Activated naive CD8-positive, alpha-beta T cell treated with anti-CD3 and anti-CD28 coated beads, Interleukin-2, amount 10 ng/mL, durations not matched to agents 7 days and 5 days (primary cell): ENCODE measurements at regions not wholly inside any gene's neighbourhood (a gene's known extent, or its start where the extent isn't known, plus 50 kb on each side); places are given as distances from the start of the nearest gene placed in this dataset.
"Not testable (repeated sequence)": the region's sequence is repeated elsewhere in the genome, so short reads cannot be mapped to it uniquely, and the experiment has no call there.

Source experiments
- ATAC-seq: fragments of 150-1000 bp; cut with Tn5 transposase; one replicate; pipeline ENCODE4 v1.10.0; 2021; ENCODE audit warnings: low read depth, moderate library complexity
- POLR2A ChIA-PET: fragments of 350-600 bp; sonication (Branson Sonifier 250); formaldehyde crosslinking; loops from one replicate; lab custom pipeline; 2021; ENCODE audit warnings: antibody characterized with exemption; lab: Charles Lee
- DNase-seq: peaks from one replicate; pipeline ENCODE4 v3.0.0; 2021
- H3K27ac Mint-ChIP-seq: one replicate; pipeline ENCODE4 v1.8.0; 2022; ENCODE audit warnings: mild to moderate bottlenecking, mixed read lengths
- H3K27me3 Mint-ChIP-seq: one replicate; pipeline ENCODE4 v1.8.0; 2022; ENCODE audit warnings: mild to moderate bottlenecking, moderate library complexity, mixed read lengths
- H3K36me3 Mint-ChIP-seq: one replicate; pipeline ENCODE4 v1.8.0; 2021; ENCODE audit warnings: mild to moderate bottlenecking, mixed read lengths
- H3K4me1 Mint-ChIP-seq: one replicate; pipeline ENCODE4 v1.8.0; 2021; ENCODE audit warnings: mixed read lengths
- H3K4me3 Mint-ChIP-seq: one replicate; pipeline ENCODE4 v1.8.0; 2022; ENCODE audit warnings: mild to moderate bottlenecking, moderate library complexity, mixed read lengths
- H3K9me3 Mint-ChIP-seq: one replicate; pipeline ENCODE4 v1.8.0; 2021; ENCODE audit warnings: mixed read lengths

DNA sequence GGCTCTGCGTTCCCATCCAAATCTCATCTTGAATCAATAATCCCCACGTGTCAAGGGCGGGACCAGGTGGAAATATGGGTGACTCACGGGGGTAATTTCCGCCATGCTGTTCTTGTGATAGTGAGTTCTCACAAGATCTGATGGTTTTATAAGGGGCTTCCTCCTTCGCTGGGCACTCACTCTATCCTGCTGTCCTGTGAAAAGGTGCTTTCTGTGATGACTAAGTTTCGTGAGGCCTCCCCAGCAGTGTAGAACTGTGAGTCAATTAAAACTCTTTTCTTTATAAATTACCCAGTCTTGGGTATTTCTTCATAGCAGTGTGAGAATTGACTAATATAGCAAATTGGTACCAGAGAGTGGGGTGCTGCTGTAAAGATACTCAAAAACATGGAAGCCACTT is 142.4 kb upstream of the TFPI start:
- H3K36me3 Mint-ChIP-seq, ATAC-seq, DNase-seq, H3K9me3 Mint-ChIP-seq, POLR2A ChIA-PET, H3K4me1 Mint-ChIP-seq, H3K27ac Mint-ChIP-seq, H3K27me3 Mint-ChIP-seq, H3K4me3 Mint-ChIP-seq: not testable (repeated sequence)

GRCh38 chr2:187698374-187699110 is 144.3 kb upstream of the TFPI start:
- POLR2A ChIA-PET: no interaction called here
- DNase-seq (no peak), ATAC-seq (no peak)
- Mint-ChIP-seq H3K4me1 (no peaks in the 10 kb centered on the region), H3K36me3 (no peaks in the 10 kb centered on the region), H3K4me3 (no peak overlapping the region), H3K9me3 (no peaks in the 10 kb centered on the region), H3K27ac (no peak overlapping the region), H3K27me3 (peaks cover 1% of the 10 kb centered on the region)

DNA sequence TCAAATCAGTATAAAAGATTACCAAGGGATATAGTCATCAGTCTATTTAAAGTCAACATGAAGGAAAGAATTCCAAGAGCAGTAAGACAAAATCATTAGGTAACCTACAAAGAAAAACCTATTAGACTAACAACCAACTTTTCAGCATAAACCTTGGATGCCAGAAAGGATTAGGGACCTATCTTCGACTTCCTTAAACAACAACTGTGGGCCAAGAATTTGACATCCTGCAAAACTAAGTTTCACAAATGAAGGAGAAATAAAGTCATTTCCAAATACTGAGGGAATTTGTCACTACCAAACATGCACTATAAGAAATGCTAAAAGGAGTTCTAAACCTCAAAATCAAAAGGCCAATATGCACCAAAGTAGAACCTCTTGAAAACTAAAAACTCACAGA is 147.9 kb upstream of the TFPI start:
- H3K36me3 Mint-ChIP-seq: no peaks in the 10 kb centered on the region
- no peak overlapping the region for H3K27ac Mint-ChIP-seq
- no peaks in the 10 kb centered on the region for H3K9me3 Mint-ChIP-seq
- ATAC-seq (no peak), DNase-seq (no peak)
- POLR2A ChIA-PET: no interaction called here
- peaks cover 1% of the 10 kb centered on the region for H3K27me3 Mint-ChIP-seq
- no peaks in the 10 kb centered on the region for H3K4me1 Mint-ChIP-seq
- H3K4me3 Mint-ChIP-seq: no peak overlapping the region

- no peak overlapping the region for H3K27ac Mint-ChIP-seq
- POLR2A ChIA-PET: no interaction called here
- ATAC-seq (no peak), DNase-seq (no peak)
- H3K9me3 Mint-ChIP-seq: no peaks in the 10 kb centered on the region
- no peaks in the 10 kb centered on the region for H3K4me1 Mint-ChIP-seq
- peaks cover 1% of the 10 kb centered on the region for H3K27me3 Mint-ChIP-seq
- no peaks in the 10 kb centered on the region for H3K36me3 Mint-ChIP-seq
- H3K4me3 Mint-ChIP-seq: no peak overlapping the region
These were observed 154.0 kb upstream of the TFPI start for GRCh38 chr2:187708272-187708671.

- no peak for DNase-seq
- no peaks in the 10 kb centered on the region for H3K9me3 Mint-ChIP-seq
These were observed 154.8 kb upstream of the TFPI start for GRCh38 chr2:187709065-187709464.

GRCh38 chr2:187710791-187711521 is 156.7 kb upstream of the TFPI start:
- Mint-ChIP-seq H3K27ac (no peak overlapping the region), H3K4me1 (no peaks in the 10 kb centered on the region), H3K4me3 (no peak overlapping the region), H3K9me3 (no peaks in the 10 kb centered on the region), H3K36me3 (no peaks in the 10 kb centered on the region), H3K27me3 (no peaks in the 10 kb centered on the region)
- ATAC-seq: no peak
- no peak for DNase-seq
- POLR2A ChIA-PET: no interaction called here

More at GRCh38 chr2:187709065-187709464, 154.8 kb upstream of the TFPI start:
- Mint-ChIP-seq H3K4me3 (no peak overlapping the region), H3K27ac (no peak overlapping the region), H3K36me3 (no peaks in the 10 kb centered on the region), H3K27me3 (no peaks in the 10 kb centered on the region), H3K4me1 (no peaks in the 10 kb centered on the region)
- no peak for ATAC-seq
- POLR2A ChIA-PET: no interaction called here

DNA sequence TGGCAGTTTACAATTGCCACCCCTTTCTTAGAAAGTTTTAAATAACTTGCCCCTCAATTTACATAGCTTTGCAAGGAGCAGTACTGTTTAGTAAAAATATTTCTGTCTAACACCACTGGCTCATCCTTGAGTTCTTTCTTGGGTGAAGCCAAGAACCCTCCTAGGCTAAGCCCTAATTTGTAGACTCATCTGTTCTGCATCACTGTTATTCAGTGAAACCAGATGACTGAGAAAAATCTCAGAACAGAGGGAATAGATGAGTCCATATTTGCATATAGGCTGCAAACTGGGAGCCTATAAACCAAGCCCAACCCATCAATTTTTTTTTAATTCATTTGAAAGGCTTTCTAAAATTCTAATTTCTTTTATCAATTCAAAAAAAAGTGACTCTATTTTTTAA is 161.4 kb upstream of the TFPI start:
- Mint-ChIP-seq H3K27me3 (no peaks in the 10 kb centered on the region), H3K4me3 (no peak overlapping the region), H3K36me3 (no peaks in the 10 kb centered on the region), H3K4me1 (no peaks in the 10 kb centered on the region), H3K9me3 (no peaks in the 10 kb centered on the region), H3K27ac (no peak overlapping the region)
- no peak for DNase-seq
- POLR2A ChIA-PET: no interaction called here
- no peak for ATAC-seq

DNA sequence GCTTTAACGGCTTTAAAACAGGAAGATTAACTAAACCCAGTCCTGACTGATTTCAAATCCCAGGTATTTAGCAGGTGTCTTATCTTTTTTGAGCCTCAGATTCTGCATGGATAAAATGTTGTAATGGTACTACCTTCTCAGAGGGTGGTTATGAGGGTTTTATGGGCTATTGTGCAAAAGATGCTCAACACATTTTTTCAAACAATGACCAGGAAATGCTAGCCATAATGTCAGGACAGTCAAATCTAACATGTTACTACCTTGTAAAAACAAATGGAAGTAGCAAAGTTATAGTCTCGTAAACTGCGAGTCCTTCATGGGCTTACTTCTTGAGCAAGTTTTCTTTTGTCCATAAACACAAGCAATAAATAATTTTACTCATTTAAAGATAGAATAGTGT is 162.1 kb upstream of the TFPI start:
- POLR2A ChIA-PET: no interaction called here
- H3K9me3 Mint-ChIP-seq: no peaks in the 10 kb centered on the region

DNA sequence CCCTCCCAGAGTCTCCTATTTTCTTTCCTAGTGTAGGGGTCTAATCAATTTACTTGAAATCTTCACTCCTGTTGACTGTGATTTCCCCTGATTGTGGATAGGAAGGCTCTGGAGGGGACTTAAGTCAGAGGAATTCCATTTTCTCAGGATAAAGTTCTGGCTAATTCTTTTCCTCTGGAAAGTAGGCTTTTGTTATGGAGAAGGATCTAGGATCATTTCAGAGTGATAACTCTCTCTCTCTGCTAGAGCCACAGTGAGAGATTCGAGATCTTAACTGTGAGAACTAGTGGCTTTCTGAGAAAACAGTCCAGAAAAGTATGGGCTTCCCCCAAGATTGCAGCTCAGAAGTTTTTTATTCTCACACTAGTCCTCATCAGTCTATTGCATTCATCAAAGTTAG is 163.9 kb upstream of the TFPI start:
- ATAC-seq: no peak
- POLR2A ChIA-PET: no interaction called here
- no peak for DNase-seq
- Mint-ChIP-seq H3K36me3 (no peaks in the 10 kb centered on the region), H3K4me1 (no peaks in the 10 kb centered on the region), H3K9me3 (no peaks in the 10 kb centered on the region), H3K27me3 (no peaks in the 10 kb centered on the region), H3K4me3 (no peak overlapping the region), H3K27ac (no peak overlapping the region)

More for the DNA sequence above, 162.1 kb upstream of the TFPI start:
- Mint-ChIP-seq H3K27ac (no peak overlapping the region), H3K27me3 (no peaks in the 10 kb centered on the region), H3K4me3 (no peak overlapping the region), H3K4me1 (no peaks in the 10 kb centered on the region), H3K36me3 (no peaks in the 10 kb centered on the region)
- DNase-seq: no peak
- ATAC-seq: no peak

- ATAC-seq (no peak), DNase-seq (no peak)
- H3K4me1 Mint-ChIP-seq: no peaks in the 10 kb centered on the region
- H3K27ac Mint-ChIP-seq: no peak overlapping the region
- no peaks in the 10 kb centered on the region for H3K9me3 Mint-ChIP-seq
- H3K36me3 Mint-ChIP-seq: no peaks in the 10 kb centered on the region
- no peaks in the 10 kb centered on the region for H3K27me3 Mint-ChIP-seq
- H3K4me3 Mint-ChIP-seq: no peak overlapping the region
- POLR2A ChIA-PET: no interaction called here
These were observed 165.3 kb upstream of the TFPI start for GRCh38 chr2:187719510-187719909.

DNA sequence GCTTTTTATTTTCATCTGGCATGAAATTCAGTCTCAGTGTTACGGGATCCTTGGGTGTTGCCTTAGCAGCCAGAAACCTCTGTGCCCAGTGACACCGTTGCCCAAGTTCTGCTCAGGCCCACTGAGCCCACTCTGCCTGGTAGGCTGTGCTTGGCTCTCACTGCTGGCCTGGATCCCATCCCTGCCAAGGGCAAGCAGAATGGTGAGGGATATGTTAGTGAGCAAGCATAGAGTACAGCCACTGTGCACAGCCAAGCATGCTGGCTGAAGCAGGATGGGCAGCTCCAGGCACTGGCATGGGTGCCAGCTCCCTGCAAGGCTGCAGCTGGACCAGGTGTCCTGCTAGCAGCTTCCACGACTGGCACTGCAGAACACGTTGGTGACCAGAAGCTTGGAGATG is 194.7 kb upstream of the TFPI start:
- no peaks in the 10 kb centered on the region for H3K36me3 Mint-ChIP-seq
- no peaks in the 10 kb centered on the region for H3K9me3 Mint-ChIP-seq
- H3K4me1 Mint-ChIP-seq: no peaks in the 10 kb centered on the region
- H3K27me3 Mint-ChIP-seq: no peaks in the 10 kb centered on the region
- no peak for DNase-seq
- no peak overlapping the region for H3K27ac Mint-ChIP-seq
- no peak for ATAC-seq
- POLR2A ChIA-PET: no interaction called here
- H3K4me3 Mint-ChIP-seq: no peak overlapping the region

GRCh38 chr2:187749804-187750431 is 195.7 kb upstream of the TFPI start:
- Mint-ChIP-seq H3K9me3 (no peaks in the 10 kb centered on the region), H3K36me3 (no peaks in the 10 kb centered on the region), H3K27ac (no peak overlapping the region), H3K27me3 (no peaks in the 10 kb centered on the region), H3K4me1 (no peaks in the 10 kb centered on the region), H3K4me3 (no peak overlapping the region)
- DNase-seq: no peak
- ATAC-seq: no peak
- POLR2A ChIA-PET: no interaction called here

DNA sequence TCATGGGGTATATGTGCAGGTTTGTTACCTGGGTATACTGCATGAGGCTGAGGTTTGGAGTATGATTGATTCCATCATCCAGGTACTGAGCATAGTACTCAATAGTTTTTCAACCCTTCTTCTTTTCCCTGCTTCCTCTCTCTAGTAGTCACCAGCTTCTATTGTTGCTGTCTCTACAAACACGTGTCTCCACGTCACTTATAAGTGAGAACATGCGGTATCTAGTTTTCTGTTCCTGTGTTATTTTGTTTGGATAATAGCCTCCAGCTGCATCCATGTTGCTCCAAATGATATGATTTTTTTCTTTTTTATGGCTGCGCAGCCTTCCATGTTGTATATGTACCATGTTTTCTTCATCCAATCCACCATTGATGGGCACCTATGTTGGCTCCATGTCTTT is 214.8 kb upstream of the TFPI start:
- Mint-ChIP-seq H3K36me3 (no peaks in the 10 kb centered on the region), H3K4me1 (no peaks in the 10 kb centered on the region), H3K9me3 (no peaks in the 10 kb centered on the region), H3K27ac (no peak overlapping the region), H3K4me3 (no peak overlapping the region), H3K27me3 (peaks cover 1% of the 10 kb centered on the region)
- no peak for DNase-seq
- POLR2A ChIA-PET: no interaction called here
- no peak for ATAC-seq

GRCh38 chr2:187769437-187769836 is 215.2 kb upstream of the TFPI start:
- ATAC-seq: no peak
- no peak overlapping the region for H3K4me3 Mint-ChIP-seq

More at GRCh38 chr2:187769437-187769836, 215.2 kb upstream of the TFPI start:
- no peak overlapping the region for H3K27ac Mint-ChIP-seq
- H3K27me3 Mint-ChIP-seq: peaks cover 1% of the 10 kb centered on the region
- no peaks in the 10 kb centered on the region for H3K9me3 Mint-ChIP-seq
- H3K4me1 Mint-ChIP-seq: no peaks in the 10 kb centered on the region
- POLR2A ChIA-PET: no interaction called here
- DNase-seq: no peak
- H3K36me3 Mint-ChIP-seq: no peaks in the 10 kb centered on the region
